ENCODE measurements at regions not wholly inside any gene's neighbourhood (a gene's known extent, or its start where the extent isn't known, plus 50 kb on each side); places are given as distances from the start of the nearest gene placed in this dataset.

DNA sequence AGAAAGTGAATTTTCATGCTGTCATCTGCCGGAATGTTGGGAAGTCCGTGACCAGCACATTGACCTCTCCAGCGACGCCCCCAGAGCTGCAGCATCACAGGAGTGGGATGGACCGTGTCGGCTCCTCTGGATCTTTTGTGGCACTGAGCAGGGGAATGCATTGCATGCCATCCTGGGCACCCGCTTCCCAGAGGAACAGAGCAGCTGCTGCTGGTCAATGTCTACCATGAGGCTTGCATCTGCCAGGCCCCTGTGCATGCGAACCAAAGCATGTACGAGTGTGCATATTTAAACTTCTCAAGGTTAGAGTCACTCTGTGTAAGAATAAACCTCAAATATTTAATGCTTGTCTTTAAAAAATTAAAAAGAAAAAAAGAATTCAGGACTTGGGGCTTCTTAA, 414.8 kb downstream of the GADD45G start:
- H3K4me3 ChIP-seq = no peak overlapping the region
- 88 to 90% methylated on average over 9 of the region's 9 CpGs for WGBS, 2 donors
- intact Hi-C loops (cut with DNase I) = no loop called here
- ATAC-seq (no peak), DNase-seq (no peak)
- TF ChIP-seq, protein P1, sequence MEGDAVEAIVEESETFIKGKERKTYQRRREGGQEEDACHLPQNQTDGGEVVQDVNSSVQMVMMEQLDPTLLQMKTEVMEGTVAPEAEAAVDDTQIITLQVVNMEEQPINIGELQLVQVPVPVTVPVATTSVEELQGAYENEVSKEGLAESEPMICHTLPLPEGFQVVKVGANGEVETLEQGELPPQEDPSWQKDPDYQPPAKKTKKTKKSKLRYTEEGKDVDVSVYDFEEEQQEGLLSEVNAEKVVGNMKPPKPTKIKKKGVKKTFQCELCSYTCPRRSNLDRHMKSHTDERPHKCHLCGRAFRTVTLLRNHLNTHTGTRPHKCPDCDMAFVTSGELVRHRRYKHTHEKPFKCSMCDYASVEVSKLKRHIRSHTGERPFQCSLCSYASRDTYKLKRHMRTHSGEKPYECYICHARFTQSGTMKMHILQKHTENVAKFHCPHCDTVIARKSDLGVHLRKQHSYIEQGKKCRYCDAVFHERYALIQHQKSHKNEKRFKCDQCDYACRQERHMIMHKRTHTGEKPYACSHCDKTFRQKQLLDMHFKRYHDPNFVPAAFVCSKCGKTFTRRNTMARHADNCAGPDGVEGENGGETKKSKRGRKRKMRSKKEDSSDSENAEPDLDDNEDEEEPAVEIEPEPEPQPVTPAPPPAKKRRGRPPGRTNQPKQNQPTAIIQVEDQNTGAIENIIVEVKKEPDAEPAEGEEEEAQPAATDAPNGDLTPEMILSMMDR (IDR thresholded peaks at IDR 0.05) = no peak
- H3K27me3 ChIP-seq = no peaks in the 10 kb centered on the region
- no peak overlapping the region for H3K27ac ChIP-seq
- H3K9me3 ChIP-seq = peaks cover 0 to 11% (median 0%) of the 10 kb centered on the region in 11 donors
- H3K36me3 ChIP-seq = no peaks in the 10 kb centered on the region
- peaks cover 0 to 15% (median 0%) of the 10 kb centered on the region in 9 donors for H3K4me1 ChIP-seq

DNA sequence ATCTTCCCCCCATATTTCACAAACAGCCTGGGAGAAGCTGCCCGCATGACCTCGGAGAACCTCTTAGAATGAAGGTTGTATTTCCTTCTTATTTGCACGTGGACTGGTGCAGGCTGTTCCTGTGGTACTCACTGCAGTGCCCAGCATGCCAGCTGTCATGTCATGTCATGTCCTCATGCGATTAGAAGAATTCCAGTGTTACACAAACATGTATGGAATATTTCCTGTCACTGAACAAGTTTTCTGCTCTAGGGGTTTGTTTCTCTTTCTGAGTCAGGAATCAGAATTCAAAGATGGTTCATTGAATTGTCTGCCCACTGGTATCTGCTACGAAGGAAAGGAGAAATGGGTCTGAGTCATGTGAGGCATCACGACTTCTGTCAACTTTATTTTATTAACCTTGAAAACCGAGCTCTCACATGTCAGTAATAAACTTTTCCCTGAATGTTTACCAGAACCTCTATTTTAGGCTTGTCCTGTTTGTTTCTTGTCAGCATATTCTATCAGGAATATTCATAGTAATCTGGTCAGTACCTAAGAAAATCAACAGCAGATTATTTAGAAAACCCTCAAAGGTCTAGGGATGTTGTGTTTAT, 415.6 kb downstream of the GADD45G start:
- Histone ChIP-seq H3K27me3 (no peaks in the 10 kb centered on the region), H3K9me3 (peaks cover 0 to 11% (median 0%) of the 10 kb centered on the region in 11 donors), H3K4me1 (peaks cover 0 to 15% (median 0%) of the 10 kb centered on the region in 9 donors), H3K27ac (no peak overlapping the region), H3K36me3 (no peaks in the 10 kb centered on the region), H3K4me3 (no peak overlapping the region)
- TF ChIP-seq, protein P1 (IDR thresholded peaks at IDR 0.05) = no peak
- WGBS, 2 donors = 46 to 50% methylated on average over 7 of the region's 7 CpGs
- intact Hi-C loops (cut with DNase I) = no loop called here
- DNase-seq (no peak), ATAC-seq (no peak)

DNA sequence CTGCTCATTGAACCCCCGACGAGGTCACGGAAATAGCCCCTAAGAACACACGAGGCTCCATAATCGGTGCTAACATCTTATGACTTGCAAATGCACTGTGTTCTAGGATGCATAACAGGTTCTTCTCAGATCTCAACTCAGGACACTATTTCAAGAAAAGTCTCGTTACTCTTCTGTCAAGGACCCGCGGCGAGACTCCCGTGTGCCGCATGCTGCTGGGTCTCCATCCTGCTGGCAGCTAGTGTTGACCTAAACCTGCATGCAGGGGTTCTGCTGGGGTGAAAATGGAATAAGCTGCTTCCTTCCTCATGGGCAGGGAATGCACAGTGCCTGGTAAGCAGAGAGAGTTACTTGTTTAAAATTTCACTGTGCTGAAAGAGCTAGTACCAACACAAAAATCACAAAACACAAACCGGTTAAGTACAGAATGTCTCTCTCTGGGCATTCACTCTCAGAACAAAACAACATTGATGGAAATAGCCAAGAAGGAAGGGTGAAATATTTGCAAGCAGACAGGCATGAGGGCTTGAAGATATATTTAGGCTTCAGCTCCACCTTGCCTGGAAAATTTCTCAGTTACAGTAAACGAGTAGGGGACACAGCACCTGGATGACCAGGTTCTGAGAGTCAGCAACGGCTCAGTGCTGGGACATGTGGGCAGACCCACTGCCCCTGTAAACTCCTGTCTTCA, 416.5 kb downstream of the GADD45G start:
- no peaks in the 10 kb centered on the region for H3K27me3 ChIP-seq
- peaks cover 0 to 15% (median 0%) of the 10 kb centered on the region in 9 donors for H3K4me1 ChIP-seq
- no peak overlapping the region for H3K4me3 ChIP-seq
- no peak overlapping the region for H3K27ac ChIP-seq
- TF ChIP-seq, protein P1 (IDR thresholded peaks at IDR 0.05) = no peak
- ATAC-seq = no peak
- WGBS, 2 donors = 82 to 85% methylated on average over 14 of the region's 14 CpGs
- intact Hi-C loops (cut with DNase I) = no loop called here
- DNase-seq = no peak
- H3K36me3 ChIP-seq = no peaks in the 10 kb centered on the region
- peaks cover 0 to 11% (median 0%) of the 10 kb centered on the region in 11 donors for H3K9me3 ChIP-seq

DNA sequence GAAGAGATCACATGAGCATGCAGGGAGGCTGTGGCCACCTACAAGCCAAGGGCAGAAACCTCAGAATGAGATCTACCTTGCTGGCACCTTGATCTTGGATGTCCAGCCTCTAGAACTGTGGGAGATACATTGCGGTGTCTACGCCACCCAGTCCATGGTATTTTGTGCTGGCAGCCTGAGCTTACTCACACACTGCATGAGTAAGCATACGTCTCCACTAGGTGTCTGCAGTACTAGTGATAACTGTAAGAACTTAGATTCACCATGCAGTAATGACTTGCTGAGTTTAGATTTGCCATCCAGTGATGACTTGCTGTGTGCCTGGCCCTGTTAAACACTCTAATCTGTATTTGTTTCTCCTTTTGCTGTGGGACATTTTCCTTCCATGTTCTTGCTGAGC, 417.7 kb downstream of the GADD45G start:
- 91 to 92% methylated on average over 3 of the region's 3 CpGs for WGBS, 2 donors
- Histone ChIP-seq H3K4me1 (peaks cover 0 to 15% (median 0%) of the 10 kb centered on the region in 9 donors), H3K27me3 (no peaks in the 10 kb centered on the region), H3K4me3 (no peak overlapping the region), H3K9me3 (peaks cover 0 to 11% (median 0%) of the 10 kb centered on the region in 11 donors), H3K27ac (no peak overlapping the region), H3K36me3 (no peaks in the 10 kb centered on the region)
- TF ChIP-seq, protein P1 (IDR thresholded peaks at IDR 0.05) = no peak
- intact Hi-C loops (cut with DNase I) = no loop called here
- ATAC-seq = no peak
- no peak for DNase-seq
